Caco-2 (cell line): ENCODE measurements at regions not wholly inside any gene's neighbourhood (a gene's known extent, or its start where the extent isn't known, plus 50 kb on each side); places are given as distances from the start of the nearest gene placed in this dataset.

Experiments
- BruUV-seq: library from RNA; stranded (reverse); fragments of 400-500 nt; replicated peaks from 2 replicates; lab custom pipeline; 2021; lab: Mats Ljungman, UMichigan
- CTCF ChIA-PET: fragments of 300-600 bp; sonication (Branson Sonifier 250); formaldehyde crosslinking; loops from one replicate; lab custom pipeline; 2022; ENCODE audit warnings: antibody characterized with exemption; lab: Charles Lee
- POLR2A ChIA-PET: fragments of 300-600 bp; sonication (Branson Sonifier 250); formaldehyde crosslinking; loops from one replicate; lab custom pipeline; 2022; ENCODE audit warnings: antibody characterized with exemption; lab: Charles Lee
- DNase-seq, 2 experiments: peaks; one replicate each; pipeline versions ENCODE4 v3.0.0 to v3.0.0-alpha.2; 2020 to 2022
- H3K27me3 ChIP-seq: replicated peaks from 2 replicates; pipeline ENCODE4 v1.6.0; 2011; ENCODE audit warnings: low read length; ENCODE audit not compliant: control insufficient read depth, insufficient read depth
- H3K36me3 ChIP-seq: 2 replicates; pipeline ENCODE4 v1.5.1; 2011; ENCODE audit warnings: low read length; ENCODE audit not compliant: control insufficient read depth, insufficient read depth
- H3K4me1 ChIP-seq: fragments of 250-450 bp; sonication (Bioruptor Pico); 2 replicates; pipeline ENCODE4 v1.5.1; 2020; ENCODE audit warnings: mild to moderate bottlenecking
- H3K4me3 ChIP-seq: 2 replicates; pipeline ENCODE4 v1.5.1; 2011; ENCODE audit warnings: low read depth, mild to moderate bottlenecking, control low read depth, low read length
- H3K9me3 ChIP-seq: fragments of 250-450 bp; sonication (Bioruptor Pico); 2 replicates; pipeline ENCODE4 v1.5.1; 2020; ENCODE audit warnings: mild to moderate bottlenecking, moderate library complexity
- H3K27ac Mint-ChIP-seq: one replicate; pipeline ENCODE4 v1.8.0; 2022; ENCODE audit warnings: mixed read lengths; ENCODE audit not compliant: unreplicated experiment
- H3K27me3 Mint-ChIP-seq: one replicate; pipeline ENCODE4 v1.8.0; 2022; ENCODE audit warnings: mixed read lengths; ENCODE audit not compliant: insufficient read depth, unreplicated experiment
- H3K36me3 Mint-ChIP-seq: one replicate; pipeline ENCODE4 v1.8.0; 2022; ENCODE audit warnings: mild to moderate bottlenecking, mixed read lengths; ENCODE audit not compliant: insufficient read depth, unreplicated experiment
- H3K4me1 Mint-ChIP-seq: one replicate; pipeline ENCODE4 v1.8.0; 2022; ENCODE audit warnings: low read depth, mixed read lengths; ENCODE audit not compliant: unreplicated experiment
- H3K4me3 Mint-ChIP-seq: one replicate; pipeline ENCODE4 v1.8.0; 2022; ENCODE audit warnings: mild to moderate bottlenecking, moderate library complexity, mixed read lengths; ENCODE audit not compliant: unreplicated experiment
- H3K9me3 Mint-ChIP-seq: one replicate; pipeline ENCODE4 v1.8.0; 2022; ENCODE audit warnings: mixed read lengths; ENCODE audit not compliant: unreplicated experiment
- CTCF ChIP-seq, 2 experiments: fragments of 200-600 bp in 1 of 2; IDR thresholded peaks; 1 replicate in 1 of 2; 2 replicates in 1 of 2; pipeline versions ENCODE4 v1.5.1 to v1.8.0; 2011 to 2022; ENCODE audit warnings: antibody characterized with exemption in 1 of 2, control low read depth in 1 of 2, inconsistent platforms in 1 of 2, low read depth in 1 of 2, low read length in 1 of 2, mild to moderate bottlenecking in 1 of 2, moderate library complexity in 1 of 2; ENCODE audit not compliant: insufficient read depth in 1 of 2, severe bottlenecking in 1 of 2, unreplicated experiment in 1 of 2
- intact Hi-C: fragments of 100-400 bp; cut with micrococcal nuclease; formaldehyde crosslinking; loops from one replicate; pipeline ENCODE4 v1.10.0; 2022; ENCODE audit not compliant: unreplicated experiment

- H3K4me3 ChIP-seq, result no peak overlapping the region
- peaks cover 1% of the 10 kb centered on the region for H3K27me3 ChIP-seq
- no peak for DNase-seq
- BruUV-seq, result no TSS peak
- intact Hi-C loops, result no loop called here
- ChIA-PET POLR2A (no interaction called here), CTCF (no interaction called here)
- Mint-ChIP-seq H3K27ac (no peak overlapping the region), H3K4me3 (no peak overlapping the region), H3K9me3 (peaks cover 9% of the 10 kb centered on the region), H3K4me1 (peaks cover 6% of the 10 kb centered on the region), H3K36me3 (no peaks in the 10 kb centered on the region), H3K27me3 (peaks cover 13% of the 10 kb centered on the region)
- H3K36me3 ChIP-seq, result no peaks in the 10 kb centered on the region
- no peaks in the 10 kb centered on the region for H3K9me3 ChIP-seq
- TF ChIP-seq CTCF (IDR thresholded peaks at IDR 0.05; ENCODE audit: insufficient read depth in 1 of 2, low read depth in 1 of 2, low read length in 1 of 2, severe bottlenecking in 1 of 2, unreplicated experiment in 1 of 2), result no peak
- no peaks in the 10 kb centered on the region for H3K4me1 ChIP-seq
Observed at GRCh38 chr22:22364207-22364606, 119.6 kb downstream of the VPREB1 start.

- H3K36me3 Mint-ChIP-seq, result no peaks in the 10 kb centered on the region
- peaks cover 3% of the 10 kb centered on the region for H3K27me3 ChIP-seq
- H3K27ac Mint-ChIP-seq, result no peak overlapping the region
- POLR2A ChIA-PET, result no interaction called here
- peaks cover 13% of the 10 kb centered on the region for H3K27me3 Mint-ChIP-seq
- intact Hi-C loops, result no loop called here
- no peaks in the 10 kb centered on the region for H3K9me3 ChIP-seq
- no peaks in the 10 kb centered on the region for H3K4me1 ChIP-seq
- H3K4me1 Mint-ChIP-seq, result peaks cover 8% of the 10 kb centered on the region
- BruUV-seq, result no TSS peak
- TF ChIP-seq CTCF (IDR thresholded peaks at IDR 0.05; ENCODE audit: insufficient read depth in 1 of 2, low read depth in 1 of 2, low read length in 1 of 2, severe bottlenecking in 1 of 2, unreplicated experiment in 1 of 2), result no peak
- CTCF ChIA-PET, result no interaction called here
- no peak overlapping the region for H3K4me3 Mint-ChIP-seq
- no peaks in the 10 kb centered on the region for H3K36me3 ChIP-seq
- H3K4me3 ChIP-seq, result no peak overlapping the region
- H3K9me3 Mint-ChIP-seq, result peaks cover 9% of the 10 kb centered on the region
- no peak for DNase-seq
Observed at GRCh38 chr22:22366537-22366936, 122.0 kb downstream of the VPREB1 start.

- Mint-ChIP-seq H3K4me3 (no peak overlapping the region), H3K27me3 (peaks cover 10% of the 10 kb centered on the region), H3K4me1 (peaks cover 8% of the 10 kb centered on the region), H3K36me3 (no peaks in the 10 kb centered on the region), H3K9me3 (peaks cover 9% of the 10 kb centered on the region), H3K27ac (no peak overlapping the region)
- H3K27me3 ChIP-seq, result peaks cover 3% of the 10 kb centered on the region
- no peaks in the 10 kb centered on the region for H3K36me3 ChIP-seq
- no peaks in the 10 kb centered on the region for H3K9me3 ChIP-seq
- H3K4me1 ChIP-seq, result no peaks in the 10 kb centered on the region
- no peak for DNase-seq
- ChIA-PET CTCF (interaction anchor here (1.0 kb wide), 1 partner anchor 25 kb away, joined by 3 read pairs; no protein-coding TSS in a partner anchor), POLR2A (no interaction called here)
- no TSS peak for BruUV-seq
- no peak for TF ChIP-seq CTCF (IDR thresholded peaks at IDR 0.05; ENCODE audit: insufficient read depth in 1 of 2, low read depth in 1 of 2, low read length in 1 of 2, severe bottlenecking in 1 of 2, unreplicated experiment in 1 of 2)
- H3K4me3 ChIP-seq, result no peak overlapping the region
- intact Hi-C loops, result no loop called here
Observed at GRCh38 chr22:22368516-22368915, 123.9 kb downstream of the VPREB1 start.
